Neural progenitor cell (in vitro differentiated cells): ENCODE measurements at regions not wholly inside any gene's neighbourhood (a gene's known extent, or its start where the extent isn't known, plus 50 kb on each side); places are given as distances from the start of the nearest gene placed in this dataset.

Source experiments
- DNase-seq: peaks from one replicate; pipeline ENCODE4 v3.0.0-alpha.2; 2016; ENCODE audit warnings: low spot score
- H2AFZ ChIP-seq: fragments of 200-600 bp; sonication (generic); replicated peaks from 2 replicates; pipeline ENCODE4 v1.6.1; 2016; ENCODE audit warnings: antibody characterized with exemption
- H3F3A ChIP-seq: fragments of 200-600 bp; sonication (generic); 2 replicates; pipeline ENCODE4 v1.6.1; 2016; ENCODE audit warnings: antibody characterized with exemption, low read depth
- H3K27ac ChIP-seq: fragments of 200-600 bp; sonication (generic); 2 replicates; pipeline ENCODE4 v1.5.1; 2016; ENCODE audit warnings: mild to moderate bottlenecking
- H3K27me3 ChIP-seq: fragments of 200-600 bp; sonication (generic); 2 replicates; pipeline ENCODE4 v1.6.1; 2016; ENCODE audit warnings: mild to moderate bottlenecking, moderate library complexity
- H3K36me3 ChIP-seq: fragments of 200-600 bp; sonication (generic); 2 replicates; pipeline ENCODE4 v1.5.1; 2016
- H3K4me1 ChIP-seq: fragments of 200-600 bp; sonication (generic); 2 replicates; pipeline ENCODE4 v1.6.1; 2016; ENCODE audit warnings: mixed run types
- H3K4me2 ChIP-seq: fragments of 200-600 bp; sonication (generic); 2 replicates; pipeline ENCODE4 v1.6.1; 2016
- H3K4me3 ChIP-seq: fragments of 200-600 bp; sonication (generic); 2 replicates; pipeline ENCODE4 v1.5.1; 2016
- H3K79me2 ChIP-seq: fragments of 200-600 bp; sonication (generic); 2 replicates; pipeline ENCODE4 v1.6.1; 2016; ENCODE audit warnings: low read depth
- H3K9ac ChIP-seq: fragments of 200-600 bp; sonication (generic); 2 replicates; pipeline ENCODE4 v1.6.1; 2016
- H3K9me3 ChIP-seq: fragments of 200-600 bp; sonication (generic); 2 replicates; pipeline ENCODE4 v1.5.1; 2016; ENCODE audit warnings: low read depth
- H4K20me1 ChIP-seq: fragments of 200-600 bp; sonication (generic); 2 replicates; pipeline ENCODE4 v1.6.1; 2016; ENCODE audit warnings: low read depth
- H3K27ac Mint-ChIP-seq: 3 replicates; pipeline ENCODE4 v1.8.0; 2021; ENCODE audit warnings: mixed read lengths
- H3K27me3 Mint-ChIP-seq: 2 replicates; pipeline ENCODE4 v1.8.0; 2022; ENCODE audit warnings: low read depth, mild to moderate bottlenecking, inconsistent platforms, moderate library complexity, mixed read lengths; ENCODE audit not compliant: insufficient read depth
- H3K36me3 Mint-ChIP-seq: 3 replicates; pipeline ENCODE4 v1.8.0; 2021; ENCODE audit warnings: mixed read lengths
- H3K4me1 Mint-ChIP-seq: 3 replicates; pipeline ENCODE4 v1.8.0; 2021; ENCODE audit warnings: mixed read lengths
- H3K4me3 Mint-ChIP-seq: 3 replicates; pipeline ENCODE4 v1.8.0; 2021; ENCODE audit warnings: mild to moderate bottlenecking, moderate library complexity, mixed read lengths
- H3K9me3 Mint-ChIP-seq: 3 replicates; pipeline ENCODE4 v1.8.0; 2020; ENCODE audit warnings: mixed read lengths
- EZH2 ChIP-seq: fragments of 200-600 bp; sonication (generic); IDR thresholded peaks from 2 replicates; pipeline ENCODE4 v1.6.1; 2017; ENCODE audit warnings: antibody characterized with exemption, mild to moderate bottlenecking, moderate library complexity
- EZH2phosphoT487 ChIP-seq: fragments of 200-600 bp; sonication (generic); IDR thresholded peaks from 2 replicates; pipeline ENCODE4 v1.6.1; 2017; ENCODE audit warnings: antibody characterized with exemption
- TF ChIP-seq, protein P1 (sequence below): fragments of 200-600 bp; sonication (generic); IDR thresholded peaks from 2 replicates; pipeline ENCODE4 v1.5.1; 2017; ENCODE audit warnings: antibody characterized with exemption, mild to moderate bottlenecking

DNA sequence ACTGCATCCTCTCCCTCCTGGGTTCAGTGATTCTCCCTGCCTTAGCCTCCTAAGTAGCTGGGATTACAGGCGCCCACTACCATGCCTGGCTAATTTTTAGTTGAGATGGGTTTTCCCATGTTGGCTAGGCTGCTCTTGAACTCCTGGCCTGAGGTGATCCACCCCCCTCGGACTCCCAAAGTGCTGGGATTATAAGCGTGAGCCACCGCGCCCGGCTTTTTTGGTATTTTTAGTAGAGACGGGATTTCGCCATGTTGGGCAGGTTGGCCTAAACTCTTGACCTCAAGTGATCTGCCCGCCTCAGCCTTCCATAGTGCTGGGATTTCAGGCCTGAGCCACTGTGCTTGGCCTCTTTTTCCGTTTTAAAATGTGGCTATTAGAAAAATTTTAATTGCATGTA is 343.8 kb upstream of the RBFOX1 start:
- Mint-ChIP-seq H3K36me3 (no peaks in the 10 kb centered on the region), H3K27me3 (no peaks in the 10 kb centered on the region), H3K27ac (no peak overlapping the region), H3K9me3 (no peaks in the 10 kb centered on the region), H3K4me3 (no peak overlapping the region), H3K4me1 (no peaks in the 10 kb centered on the region)
- no peaks in the 10 kb centered on the region for H4K20me1 ChIP-seq
- H3K9me3 ChIP-seq: no peaks in the 10 kb centered on the region
- TF ChIP-seq EZH2: no peak
- TF ChIP-seq, protein P1, sequence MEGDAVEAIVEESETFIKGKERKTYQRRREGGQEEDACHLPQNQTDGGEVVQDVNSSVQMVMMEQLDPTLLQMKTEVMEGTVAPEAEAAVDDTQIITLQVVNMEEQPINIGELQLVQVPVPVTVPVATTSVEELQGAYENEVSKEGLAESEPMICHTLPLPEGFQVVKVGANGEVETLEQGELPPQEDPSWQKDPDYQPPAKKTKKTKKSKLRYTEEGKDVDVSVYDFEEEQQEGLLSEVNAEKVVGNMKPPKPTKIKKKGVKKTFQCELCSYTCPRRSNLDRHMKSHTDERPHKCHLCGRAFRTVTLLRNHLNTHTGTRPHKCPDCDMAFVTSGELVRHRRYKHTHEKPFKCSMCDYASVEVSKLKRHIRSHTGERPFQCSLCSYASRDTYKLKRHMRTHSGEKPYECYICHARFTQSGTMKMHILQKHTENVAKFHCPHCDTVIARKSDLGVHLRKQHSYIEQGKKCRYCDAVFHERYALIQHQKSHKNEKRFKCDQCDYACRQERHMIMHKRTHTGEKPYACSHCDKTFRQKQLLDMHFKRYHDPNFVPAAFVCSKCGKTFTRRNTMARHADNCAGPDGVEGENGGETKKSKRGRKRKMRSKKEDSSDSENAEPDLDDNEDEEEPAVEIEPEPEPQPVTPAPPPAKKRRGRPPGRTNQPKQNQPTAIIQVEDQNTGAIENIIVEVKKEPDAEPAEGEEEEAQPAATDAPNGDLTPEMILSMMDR: no peak
- TF ChIP-seq EZH2phosphoT487: no peak
- H3K27me3 ChIP-seq: no peaks in the 10 kb centered on the region
- H2AFZ ChIP-seq: no peak overlapping the region
- no peak overlapping the region for H3K4me2 ChIP-seq
- H3K9ac ChIP-seq: no peak overlapping the region
- H3K4me1 ChIP-seq: no peaks in the 10 kb centered on the region
- no peaks in the 10 kb centered on the region for H3K36me3 ChIP-seq
- no peak for DNase-seq
- H3K27ac ChIP-seq: no peak overlapping the region
- H3K4me3 ChIP-seq: no peak overlapping the region
- H3F3A ChIP-seq: no peaks in the 10 kb centered on the region
- H3K79me2 ChIP-seq: no peaks in the 10 kb centered on the region

DNA sequence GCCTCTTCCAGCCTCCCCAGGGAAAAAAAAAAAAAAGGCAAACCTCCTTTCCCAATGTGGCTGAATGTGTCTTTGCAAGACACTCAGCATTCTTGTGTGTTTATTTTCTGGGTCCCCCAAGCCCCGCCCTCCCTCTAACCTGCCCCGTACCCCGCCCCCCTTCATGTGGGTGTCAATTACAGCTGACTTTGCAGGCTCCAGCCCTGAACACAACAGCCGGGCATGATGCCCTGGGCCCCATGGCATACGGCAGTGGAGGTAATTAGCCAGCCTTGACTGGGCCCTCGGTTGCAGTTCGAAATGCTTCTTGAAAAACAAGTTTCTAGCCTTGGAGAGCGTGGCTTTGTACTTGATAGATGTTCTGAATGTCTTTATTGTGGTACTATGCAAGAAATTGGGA is 354.7 kb upstream of the RBFOX1 start:
- no peak overlapping the region for H3K27ac Mint-ChIP-seq
- no peaks in the 10 kb centered on the region for H3K36me3 Mint-ChIP-seq
- Histone ChIP-seq H4K20me1 (no peaks in the 10 kb centered on the region), H3F3A (no peaks in the 10 kb centered on the region), H3K4me3 (no peak overlapping the region), H3K9ac (no peak overlapping the region), H3K79me2 (no peaks in the 10 kb centered on the region), H3K4me1 (no peaks in the 10 kb centered on the region), H3K4me2 (no peak overlapping the region), H3K9me3 (no peaks in the 10 kb centered on the region), H3K36me3 (no peaks in the 10 kb centered on the region), H3K27me3 (no peaks in the 10 kb centered on the region), H3K27ac (no peak overlapping the region), H2AFZ (no peak overlapping the region)
- no peaks in the 10 kb centered on the region for H3K9me3 Mint-ChIP-seq
- H3K27me3 Mint-ChIP-seq: no peaks in the 10 kb centered on the region
- H3K4me1 Mint-ChIP-seq: peaks cover 4% of the 10 kb centered on the region
- DNase-seq: no peak
- no peak overlapping the region for H3K4me3 Mint-ChIP-seq
- TF ChIP-seq EZH2: no peak
- TF ChIP-seq, protein P1: no peak
- no peak for TF ChIP-seq EZH2phosphoT487

DNA sequence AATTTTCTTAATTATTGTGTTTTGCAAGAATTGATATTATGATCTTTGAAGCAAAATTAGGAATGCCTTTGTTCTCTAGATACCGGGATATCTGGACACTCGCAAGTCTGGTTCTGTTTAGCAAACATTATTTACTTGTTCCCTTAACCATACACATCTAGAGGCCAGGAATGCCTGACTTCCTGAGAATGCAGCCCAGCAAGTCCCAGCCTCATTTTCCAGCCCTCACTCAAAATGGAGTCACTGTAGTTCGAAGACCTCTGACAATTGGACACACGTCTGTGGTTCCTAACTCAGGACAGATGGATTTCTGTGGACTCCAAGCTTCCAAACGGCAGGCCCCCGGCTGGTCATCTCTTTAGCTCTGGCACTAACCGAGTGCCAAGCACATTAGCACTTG is 355.4 kb upstream of the RBFOX1 start:
- Histone ChIP-seq H3K36me3 (no peaks in the 10 kb centered on the region), H2AFZ (peak overlapping the region; percentile 19), H3F3A (no peaks in the 10 kb centered on the region), H3K79me2 (no peaks in the 10 kb centered on the region), H4K20me1 (no peaks in the 10 kb centered on the region), H3K9ac (no peak overlapping the region), H3K4me3 (no peak overlapping the region), H3K4me1 (no peaks in the 10 kb centered on the region), H3K27me3 (no peaks in the 10 kb centered on the region), H3K4me2 (no peak overlapping the region), H3K27ac (no peak overlapping the region), H3K9me3 (no peaks in the 10 kb centered on the region)
- TF ChIP-seq EZH2phosphoT487: no peak
- TF ChIP-seq, protein P1: no peak
- TF ChIP-seq EZH2: no peak
- no peak for DNase-seq
- no peak overlapping the region for H3K4me3 Mint-ChIP-seq
- H3K27ac Mint-ChIP-seq: no peak overlapping the region
- H3K36me3 Mint-ChIP-seq: no peaks in the 10 kb centered on the region
- H3K4me1 Mint-ChIP-seq: peaks cover 4% of the 10 kb centered on the region
- H3K27me3 Mint-ChIP-seq: no peaks in the 10 kb centered on the region
- H3K9me3 Mint-ChIP-seq: no peaks in the 10 kb centered on the region

DNA sequence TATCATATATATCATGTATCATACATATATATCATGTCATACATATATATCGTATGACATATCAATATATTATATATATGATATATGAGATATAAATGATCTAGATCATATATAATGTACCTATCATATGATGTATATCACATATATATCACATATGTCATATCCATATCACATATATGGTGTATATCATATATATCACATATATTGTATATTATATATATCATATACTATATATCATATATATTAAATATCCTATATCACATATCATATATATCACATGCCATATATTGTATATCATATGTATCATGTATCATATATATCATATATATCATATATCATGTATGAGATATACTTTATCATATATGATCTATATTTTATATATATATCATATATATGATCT is 355.9 kb upstream of the RBFOX1 start:
- TF ChIP-seq, protein P1: no peak
- no peak for TF ChIP-seq EZH2phosphoT487
- TF ChIP-seq EZH2: no peak
- Histone ChIP-seq H3K27ac (no peak overlapping the region), H3K4me2 (no peak overlapping the region), H3K79me2 (no peaks in the 10 kb centered on the region), H2AFZ (no peak overlapping the region), H3K9me3 (no peaks in the 10 kb centered on the region), H3K27me3 (no peaks in the 10 kb centered on the region), H3K9ac (no peak overlapping the region), H3K36me3 (no peaks in the 10 kb centered on the region), H4K20me1 (no peaks in the 10 kb centered on the region), H3F3A (no peaks in the 10 kb centered on the region), H3K4me1 (no peaks in the 10 kb centered on the region), H3K4me3 (no peak overlapping the region)
- Mint-ChIP-seq H3K9me3 (no peaks in the 10 kb centered on the region), H3K4me1 (peaks cover 4% of the 10 kb centered on the region), H3K4me3 (no peak overlapping the region), H3K27ac (no peak overlapping the region), H3K36me3 (no peaks in the 10 kb centered on the region), H3K27me3 (peaks cover 1% of the 10 kb centered on the region)
- no peak for DNase-seq
